ENCODE measurements at regions not wholly inside any gene's neighbourhood (a gene's known extent, or its start where the extent isn't known, plus 50 kb on each side); places are given as distances from the start of the nearest gene placed in this dataset.

- DNase-seq (ENCODE audit: low read depth), result no peak
These were observed 295.4 kb upstream of the ZNF521 start for GRCh38 chr18:25647404-25647803.

GRCh38 chr18:25646971-25647370, 295.0 kb upstream of the ZNF521 start:
- no peak for DNase-seq (ENCODE audit: low read depth)

GRCh38 chr18:25639596-25639995, 287.6 kb upstream of the ZNF521 start:
- DNase-seq (ENCODE audit: low read depth), result no peak

- no peak for DNase-seq (ENCODE audit: low read depth)
These were observed 281.6 kb upstream of the ZNF521 start for GRCh38 chr18:25633563-25633962.

- no peak for DNase-seq (ENCODE audit: low read depth)
These were observed 278.7 kb upstream of the ZNF521 start for GRCh38 chr18:25630682-25631081.

- DNase-seq (ENCODE audit: low read depth), result no peak
These were observed 269.7 kb upstream of the ZNF521 start for GRCh38 chr18:25621682-25622081.

GRCh38 chr18:25621144-25621543, 269.2 kb upstream of the ZNF521 start:
- DNase-seq (ENCODE audit: low read depth), result no peak

- DNase-seq (ENCODE audit: low read depth), result no peak
These were observed 262.2 kb upstream of the ZNF521 start for GRCh38 chr18:25614168-25614567.

- DNase-seq (ENCODE audit: low read depth), result no peak
These were observed 260.5 kb upstream of the ZNF521 start for GRCh38 chr18:25612466-25612865.

- no peak for DNase-seq (ENCODE audit: low read depth)
These were observed 256.1 kb upstream of the ZNF521 start for GRCh38 chr18:25608091-25608490.

- no peak for DNase-seq (ENCODE audit: low read depth)
These were observed 253.1 kb upstream of the ZNF521 start for GRCh38 chr18:25604894-25605597.

GRCh38 chr18:25604196-25604893, 252.4 kb upstream of the ZNF521 start:
- DNase-seq (ENCODE audit: low read depth), result no peak

- DNase-seq (ENCODE audit: low read depth), result no peak
These were observed 247.5 kb upstream of the ZNF521 start for GRCh38 chr18:25599443-25599842.

- no peak for DNase-seq (ENCODE audit: low read depth)
These were observed 245.5 kb upstream of the ZNF521 start for GRCh38 chr18:25597476-25597875.

- DNase-seq (ENCODE audit: low read depth), result no peak
These were observed 243.5 kb upstream of the ZNF521 start for GRCh38 chr18:25595274-25596060.

GRCh38 chr18:25594351-25594750, 242.4 kb upstream of the ZNF521 start:
- DNase-seq (ENCODE audit: low read depth), result no peak

GRCh38 chr18:25592804-25593360, 240.9 kb upstream of the ZNF521 start:
- no peak for DNase-seq (ENCODE audit: low read depth)

- DNase-seq (ENCODE audit: low read depth), result no peak
These were observed 238.5 kb upstream of the ZNF521 start for GRCh38 chr18:25590456-25590855.

- no peak for DNase-seq (ENCODE audit: low read depth)
These were observed 235.6 kb upstream of the ZNF521 start for GRCh38 chr18:25587545-25587944.

- DNase-seq (ENCODE audit: low read depth), result no peak
These were observed 217.0 kb upstream of the ZNF521 start for GRCh38 chr18:25568986-25569385.

- DNase-seq (ENCODE audit: low read depth), result no peak
These were observed 212.1 kb upstream of the ZNF521 start for GRCh38 chr18:25563816-25564683.

Data from forelimb muscle (tissue), 1 donor.